ENCODE measurements at regions not wholly inside any gene's neighbourhood (a gene's known extent, or its start where the extent isn't known, plus 50 kb on each side); places are given as distances from the start of the nearest gene placed in this dataset.
A peak's percentile ranks its signal among the peaks of the same experiment; 100 is the strongest.
"Not testable (repeated sequence)": the region's sequence is repeated elsewhere in the genome, so short reads cannot be mapped to it uniquely, and the experiment has no call there.

DNA sequence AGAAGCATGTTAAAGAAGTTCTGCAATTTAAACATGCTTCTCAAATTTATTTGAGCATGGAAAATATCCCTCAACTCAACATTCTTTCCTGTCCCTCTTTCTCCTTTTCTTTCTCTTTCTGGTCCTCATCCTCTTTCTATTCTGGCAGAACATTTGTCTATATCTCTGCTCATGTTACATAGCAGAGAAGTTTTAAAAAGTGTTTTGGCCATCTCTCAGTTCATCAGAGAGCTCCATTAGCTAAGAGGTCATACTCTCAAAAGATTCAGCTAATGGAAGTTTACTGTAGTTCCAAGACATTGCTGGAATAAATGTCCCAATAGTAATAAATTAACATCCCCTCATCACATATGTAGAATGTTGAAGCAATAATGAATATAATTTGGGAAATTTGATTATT lies 53.5 kb downstream of the XCL2 start:
- no peak for DNase-seq (ENCODE audit: low spot score)

DNA sequence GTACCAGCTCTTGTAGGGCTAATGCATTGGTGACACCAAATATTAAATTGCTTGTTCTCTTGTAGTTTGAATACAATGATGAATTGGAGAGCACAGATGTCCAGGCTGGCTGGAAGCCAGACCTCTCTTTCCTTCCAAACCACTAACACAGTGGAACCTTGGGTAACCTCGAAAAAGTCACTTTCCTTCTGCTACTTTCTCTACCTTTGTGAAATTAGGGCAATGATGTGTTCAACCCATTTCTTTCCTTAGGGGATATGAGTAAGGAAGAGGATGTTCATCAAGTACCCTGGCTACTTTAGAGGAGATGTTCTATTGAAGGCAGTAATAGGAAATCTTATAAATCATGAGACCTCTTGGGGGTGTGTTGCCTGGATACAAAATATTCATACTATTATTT lies 55.7 kb downstream of the XCL2 start:
- DNase-seq (ENCODE audit: low spot score), result peak; percentile 41

DNA sequence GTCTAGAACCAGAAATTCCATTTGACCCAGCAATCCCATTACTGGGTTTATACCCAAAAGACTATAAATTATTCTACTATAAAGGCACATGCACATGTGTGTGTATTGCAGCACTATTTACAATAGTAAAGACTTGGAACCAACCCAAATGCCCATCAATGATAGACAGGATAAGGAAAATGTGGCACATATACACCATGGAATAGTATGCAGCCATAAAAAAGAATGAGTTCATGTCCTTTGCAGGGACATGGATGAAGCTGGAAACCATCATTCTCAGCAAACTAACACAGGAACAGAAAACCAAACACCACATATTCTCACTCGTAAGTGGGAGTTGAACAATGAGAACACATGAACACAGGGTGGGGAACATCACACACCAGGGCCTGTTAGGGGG lies 57.0 kb downstream of the XCL2 start:
- DNase-seq (ENCODE audit: low spot score), result not testable (repeated sequence)

DNA sequence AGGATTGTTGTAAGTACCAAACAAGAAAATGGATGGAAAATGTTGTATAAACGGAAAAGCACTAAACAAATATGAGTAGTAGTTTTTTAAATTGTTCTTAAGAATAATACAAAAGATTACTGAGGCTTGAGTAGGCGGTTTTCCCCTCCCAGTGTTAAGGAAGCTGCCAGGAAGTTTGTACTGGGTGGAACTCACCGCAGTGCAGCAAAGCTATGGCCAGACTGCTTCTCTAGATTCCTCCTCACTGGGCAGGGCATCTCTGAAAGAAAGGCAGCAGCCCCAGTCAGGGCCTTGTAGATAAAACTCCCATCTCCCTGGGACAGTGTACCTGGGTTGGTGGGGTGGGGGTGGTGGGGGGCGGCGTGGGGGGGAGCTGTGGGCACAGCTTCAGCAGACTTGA lies 58.7 kb downstream of the XCL2 start:
- DNase-seq (ENCODE audit: low spot score), result peak; percentile 52

DNA sequence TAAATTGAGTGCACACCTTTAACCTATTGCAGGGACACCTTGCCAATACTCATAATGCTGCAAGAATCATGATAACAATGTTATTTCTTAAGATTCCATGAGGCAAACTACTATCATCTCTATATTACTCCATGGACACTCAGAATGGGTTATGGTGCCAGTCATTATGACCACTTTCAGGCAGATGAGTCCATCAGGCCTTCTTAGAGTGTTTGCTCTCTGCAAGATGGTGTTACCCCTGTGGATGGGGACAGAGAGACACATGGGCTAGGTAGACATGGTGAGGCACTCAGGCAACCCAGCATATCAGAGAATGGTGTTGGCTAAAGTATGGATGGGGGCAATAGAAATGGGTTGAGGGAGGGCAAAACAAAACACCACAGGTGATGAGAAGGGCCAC lies 59.7 kb downstream of the XCL2 start:
- no peak for DNase-seq (ENCODE audit: low spot score)

DNA sequence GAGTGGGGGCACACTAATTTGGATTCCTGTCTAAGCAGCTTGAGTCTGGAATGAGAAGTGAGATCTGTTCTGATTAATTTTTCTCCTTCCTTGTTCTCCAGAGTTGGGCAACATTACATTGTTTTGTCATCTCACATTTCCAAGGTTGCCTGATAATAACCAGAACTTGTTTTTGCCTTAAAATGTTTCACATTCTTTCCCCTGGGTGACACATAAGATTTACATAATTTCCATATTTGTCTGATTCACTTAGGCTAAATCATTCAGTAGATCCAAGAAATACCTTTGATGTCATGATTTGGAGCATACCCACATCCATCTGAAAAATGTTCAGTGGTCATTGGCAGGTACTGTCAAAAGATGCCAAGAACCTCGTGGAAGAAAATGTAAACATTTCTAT lies 60.3 kb downstream of the XCL2 start:
- DNase-seq (ENCODE audit: low spot score), result peak; percentile 30

DNA sequence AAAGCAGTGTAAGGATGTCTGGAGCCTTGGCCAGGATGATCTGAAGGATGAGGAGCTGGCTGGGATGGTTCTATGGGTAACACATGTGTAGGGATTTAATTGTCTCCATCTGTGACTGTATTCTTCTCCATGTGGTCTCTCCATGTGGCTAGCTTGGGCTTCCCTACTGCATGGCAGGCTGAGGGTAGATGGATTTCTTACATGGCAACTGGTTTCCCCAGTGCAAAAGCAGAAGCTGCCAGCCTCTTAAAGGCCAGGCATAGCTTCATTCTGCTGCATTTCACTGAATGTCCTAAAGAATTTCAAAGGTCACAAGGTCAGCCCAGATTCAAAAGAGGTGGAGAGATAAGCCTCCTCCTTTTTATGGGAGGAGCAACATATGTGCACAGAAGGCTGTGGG lies 61.7 kb downstream of the XCL2 start:
- no peak for DNase-seq (ENCODE audit: low spot score)

DNA sequence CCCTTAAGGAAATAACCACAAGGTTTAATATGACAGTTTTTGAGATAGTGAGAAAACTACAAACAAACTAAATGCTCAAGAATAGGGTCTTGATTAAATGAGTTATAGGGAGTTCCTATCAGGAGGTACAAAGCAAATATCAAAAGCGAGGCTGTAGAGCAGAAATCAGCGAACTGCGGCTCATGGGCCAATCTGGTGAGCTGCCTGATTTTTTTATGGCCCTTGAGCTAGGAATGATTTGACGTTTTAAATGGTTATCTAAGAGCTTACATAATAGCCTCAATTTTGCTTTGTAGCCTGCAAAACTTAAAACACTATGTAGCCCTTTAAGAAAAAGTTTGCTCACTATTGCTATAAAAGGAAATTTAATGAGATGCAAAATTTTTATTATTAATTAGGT lies 62.2 kb downstream of the XCL2 start:
- no peak for DNase-seq (ENCODE audit: low spot score)

DNA sequence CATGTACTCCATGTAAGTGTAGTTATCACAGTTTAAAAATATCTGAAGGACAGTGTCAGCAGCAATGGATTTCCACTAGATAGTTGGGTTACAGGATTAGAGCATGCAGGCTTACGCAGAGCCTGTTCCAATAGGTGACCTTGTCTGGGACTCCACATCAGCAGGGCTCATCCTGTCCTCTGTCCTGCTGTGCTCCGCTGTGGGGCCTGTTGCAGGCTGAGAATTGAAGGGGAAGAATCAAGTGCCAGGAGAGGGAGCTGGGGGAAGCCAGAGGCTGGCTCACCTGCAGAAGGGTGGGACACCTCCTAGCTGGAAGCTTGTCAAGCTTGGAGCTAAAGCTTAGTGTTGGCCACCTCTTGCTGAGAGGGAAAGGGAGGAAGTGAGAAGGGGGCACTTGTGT lies 62.8 kb downstream of the XCL2 start:
- DNase-seq (ENCODE audit: low spot score), result no peak

DNA sequence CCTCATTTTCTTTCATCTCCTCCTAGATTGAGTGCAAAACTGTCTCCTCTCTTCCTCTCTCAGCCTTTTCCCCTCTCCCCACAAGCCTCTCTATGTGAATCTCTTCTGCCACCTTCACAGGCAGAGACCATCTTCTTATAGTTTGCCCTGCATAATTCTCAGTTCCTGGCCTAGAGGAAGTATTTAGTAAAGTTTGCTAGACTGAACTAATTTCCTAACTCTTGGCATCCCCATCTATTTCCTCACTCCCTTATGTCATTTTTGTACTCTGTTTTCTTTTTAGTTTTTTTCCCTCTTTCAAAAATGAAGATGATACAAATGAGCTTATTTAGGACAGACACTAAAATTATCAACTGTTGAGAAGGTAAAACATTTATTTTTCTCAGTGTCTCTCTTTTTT lies 66.0 kb downstream of the XCL2 start:
- no peak for DNase-seq (ENCODE audit: low spot score)

DNA sequence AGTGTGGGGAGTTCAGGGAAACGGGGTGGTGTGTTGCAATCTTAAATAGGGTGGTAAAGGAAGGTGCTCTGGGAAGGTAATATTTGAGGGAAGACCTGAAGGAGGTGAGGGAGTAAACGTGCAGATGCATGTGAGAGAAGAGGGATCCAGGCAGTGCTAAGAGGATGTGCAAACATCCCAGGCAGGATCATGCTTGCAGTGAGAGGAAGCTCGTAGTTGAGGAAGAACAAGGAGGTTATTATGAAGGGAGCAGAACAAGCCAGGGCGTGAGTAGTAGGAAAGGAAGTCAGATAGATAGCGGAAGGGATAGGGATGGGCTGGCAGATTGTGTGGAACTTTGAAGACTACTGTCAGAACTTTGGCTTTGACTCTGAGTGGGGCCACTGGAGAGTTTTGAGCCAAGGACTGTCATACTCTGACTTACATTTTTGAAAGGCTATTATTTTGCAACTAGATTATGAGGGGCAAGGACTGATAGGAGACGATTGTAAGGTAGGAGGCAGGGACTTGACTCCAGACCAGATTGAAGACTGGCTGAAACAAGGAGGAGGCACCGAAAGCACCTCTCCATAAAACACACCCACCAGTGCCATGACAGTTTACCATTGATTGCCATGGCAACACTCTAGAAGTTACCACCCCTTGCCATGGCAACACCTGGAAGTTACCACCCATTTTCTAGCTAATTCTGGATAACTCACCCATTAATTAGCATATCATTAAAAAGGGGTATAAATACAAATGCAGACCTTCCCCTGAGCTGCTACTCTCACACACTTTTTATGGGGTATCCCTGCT lies 67.0 kb downstream of the XCL2 start:
- no peak for DNase-seq (ENCODE audit: low spot score)

DNA sequence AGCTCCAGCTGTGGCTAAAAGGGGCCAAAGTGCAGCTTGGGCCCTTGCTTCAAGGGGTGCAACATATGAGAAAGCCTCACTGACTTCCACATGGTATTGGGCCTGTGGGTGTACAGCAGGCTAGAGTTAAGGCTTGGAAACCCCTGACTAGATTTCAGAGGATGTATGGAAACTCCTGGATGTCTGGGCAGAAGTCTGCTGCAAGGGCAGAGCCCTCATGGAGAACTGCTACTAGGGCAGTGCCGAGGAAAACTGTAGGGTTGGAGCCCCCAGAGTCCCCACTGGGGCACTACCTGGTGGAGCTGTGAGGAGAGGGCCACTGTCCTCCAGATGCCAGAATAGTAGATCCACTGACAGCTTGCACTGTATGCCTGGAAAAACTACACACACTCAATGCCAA lies 69.5 kb downstream of the XCL2 start:
- no peak for DNase-seq (ENCODE audit: low spot score)

DNA sequence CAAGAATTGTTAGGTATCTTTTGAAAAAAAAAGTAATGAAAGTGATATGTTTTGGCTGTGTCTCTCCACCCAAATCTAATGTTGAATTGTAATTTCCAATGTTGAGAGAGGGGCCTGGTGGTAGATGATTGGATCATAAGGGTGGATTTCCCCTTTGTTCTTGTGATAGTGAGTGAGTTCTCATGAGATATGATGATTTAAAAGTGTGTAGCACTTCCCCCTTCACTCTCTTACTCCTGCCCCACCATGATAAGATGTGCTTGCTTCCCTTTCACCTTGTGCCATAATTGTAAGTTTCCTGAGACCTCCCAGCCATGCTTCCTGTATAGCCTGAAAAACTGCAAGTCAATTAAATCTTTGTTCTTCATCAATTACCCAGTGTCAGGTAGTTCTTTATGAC lies 70.7 kb downstream of the XCL2 start:
- no peak for DNase-seq (ENCODE audit: low spot score)

DNA sequence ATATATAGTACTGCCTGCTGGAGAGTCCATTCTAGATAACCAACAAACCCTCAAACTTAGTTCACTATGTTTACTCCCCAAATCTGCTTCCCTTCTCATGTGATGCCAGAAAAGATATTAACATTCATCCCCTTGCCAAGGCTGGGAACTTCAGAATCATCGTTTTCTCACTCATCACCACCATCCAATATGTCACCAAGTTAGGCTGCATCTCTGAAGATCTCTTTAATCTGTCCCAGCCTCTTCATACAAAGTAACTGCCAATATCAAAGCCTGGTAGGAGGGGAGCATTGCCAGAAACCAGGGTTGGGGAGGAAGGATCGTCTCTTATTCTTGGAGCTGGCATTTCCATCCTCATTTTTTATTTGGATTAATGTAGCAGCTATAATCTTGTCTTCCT lies 71.6 kb downstream of the XCL2 start:
- DNase-seq (ENCODE audit: low spot score), result no peak

DNA sequence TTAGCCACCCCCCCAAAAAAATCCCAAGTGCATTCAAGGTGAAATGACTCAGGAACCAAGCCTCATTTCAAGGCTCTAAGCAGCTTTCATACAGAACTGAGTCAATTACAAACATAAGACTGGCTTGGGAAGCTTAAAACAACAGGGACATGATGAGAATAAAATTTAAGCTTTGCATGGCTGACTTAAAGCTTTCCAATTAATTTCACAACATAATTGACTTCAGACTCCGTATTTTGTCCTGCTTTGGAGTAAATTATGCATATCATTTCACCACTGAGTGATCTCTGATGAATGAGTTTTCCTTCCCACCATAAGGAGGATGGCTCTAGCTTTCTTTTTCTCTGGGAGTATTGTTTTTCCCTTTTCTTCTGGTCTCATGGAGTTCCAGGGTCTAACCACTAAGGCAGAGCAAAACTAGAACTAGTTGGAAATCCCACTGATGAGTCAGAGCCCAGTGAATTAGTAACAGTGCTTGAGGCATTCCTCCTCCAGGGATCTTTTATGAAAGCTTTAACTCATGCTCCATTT lies 72.8 kb downstream of the XCL2 start:
- peak; percentile 97 for DNase-seq (ENCODE audit: low spot score)

DNA sequence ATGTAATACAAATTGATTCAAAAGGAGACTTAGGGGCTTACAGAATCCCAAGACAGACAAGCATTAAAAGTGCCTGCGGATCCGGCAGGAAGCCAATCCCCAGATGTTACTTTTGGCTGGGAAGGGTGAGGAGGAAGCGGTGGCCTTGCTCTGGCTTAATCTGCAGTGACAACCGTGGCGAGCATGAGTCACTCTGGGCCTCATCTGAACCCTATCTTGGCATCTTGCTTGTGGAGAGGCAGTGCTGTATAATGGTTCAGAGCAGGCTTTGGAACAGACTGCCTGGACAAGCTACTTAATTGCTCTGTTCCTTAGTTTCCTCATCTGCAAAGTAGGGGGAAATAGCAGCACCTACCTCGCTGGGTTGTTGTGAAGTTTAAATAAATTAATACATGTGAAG lies 74.1 kb downstream of the XCL2 start:
- peak; percentile 94 for DNase-seq (ENCODE audit: low spot score)

DNA sequence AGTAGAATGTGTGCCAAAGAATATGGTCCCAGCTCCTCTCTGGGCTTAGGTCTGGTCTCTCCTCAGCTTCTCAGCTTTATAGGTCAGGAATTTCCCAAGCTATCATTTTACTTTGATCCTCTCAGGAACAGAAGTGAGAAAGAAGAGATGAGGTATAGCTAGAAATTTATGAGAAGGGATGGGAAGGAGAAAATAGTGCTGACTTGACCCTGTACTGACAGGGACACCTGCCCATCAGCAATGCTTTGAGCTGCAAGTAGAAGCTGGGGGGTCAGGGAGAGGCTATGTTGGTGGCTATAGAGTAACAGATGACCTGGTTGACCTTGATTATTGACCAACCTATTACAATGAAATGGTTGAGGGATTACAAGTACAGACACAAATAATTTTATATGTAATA lies 75.0 kb downstream of the XCL2 start:
- DNase-seq (ENCODE audit: low spot score), result no peak

DNA sequence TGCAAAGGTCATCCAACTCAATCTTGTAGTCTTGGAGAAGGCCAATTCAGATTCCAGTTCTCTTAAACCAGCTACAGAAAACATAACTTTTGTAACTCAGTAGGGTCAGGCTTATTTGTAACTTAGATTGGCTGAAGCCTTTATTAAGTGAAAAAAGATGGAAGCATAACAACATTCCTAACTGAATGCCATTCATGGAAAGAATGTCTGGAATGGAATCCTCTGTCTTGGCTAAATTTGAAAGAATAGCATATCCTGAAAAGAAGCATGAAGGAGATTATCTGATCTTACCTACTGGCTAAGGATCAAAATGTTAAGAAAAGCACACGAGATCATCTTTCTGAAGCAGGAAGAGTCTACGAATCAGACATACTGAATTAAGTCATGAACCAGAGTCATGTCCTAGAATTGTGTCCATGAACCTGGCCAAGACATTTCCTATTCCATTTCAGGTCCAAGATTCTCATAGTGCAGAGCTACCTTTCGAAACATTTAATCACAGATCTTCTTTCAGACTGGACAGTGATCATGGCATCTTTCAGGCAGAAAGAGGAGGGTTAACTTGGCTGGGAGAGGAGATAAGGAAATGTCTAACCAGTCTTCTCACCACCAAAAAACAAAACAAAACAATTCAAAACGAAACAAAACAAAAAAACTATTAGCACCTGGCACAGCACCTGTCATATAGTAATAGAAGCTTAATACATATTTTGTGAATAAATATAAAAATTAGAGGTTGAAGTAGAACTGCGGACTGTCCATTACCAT lies 75.6 kb downstream of the XCL2 start:
- DNase-seq (ENCODE audit: low spot score), result peak; percentile 55

DNA sequence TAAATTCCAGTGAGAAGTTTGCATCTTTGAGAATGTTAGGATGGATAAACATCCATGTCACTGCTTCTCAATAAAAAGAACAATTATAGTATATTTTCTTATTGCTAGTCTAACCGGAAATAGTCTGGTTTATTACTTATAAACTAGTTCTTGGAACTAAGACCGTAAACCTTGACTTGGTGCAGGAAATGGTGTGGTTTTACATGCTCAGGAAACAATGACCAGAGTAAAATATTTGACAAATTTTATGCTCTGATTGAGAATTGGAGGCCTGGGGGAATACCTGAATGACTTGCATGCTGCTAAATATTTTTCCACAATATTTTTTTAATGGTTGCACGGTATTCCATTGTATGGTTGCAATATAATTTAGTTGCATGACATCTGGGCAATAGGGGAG lies 76.3 kb downstream of the XCL2 start:
- no peak for DNase-seq (ENCODE audit: low spot score)

DNA sequence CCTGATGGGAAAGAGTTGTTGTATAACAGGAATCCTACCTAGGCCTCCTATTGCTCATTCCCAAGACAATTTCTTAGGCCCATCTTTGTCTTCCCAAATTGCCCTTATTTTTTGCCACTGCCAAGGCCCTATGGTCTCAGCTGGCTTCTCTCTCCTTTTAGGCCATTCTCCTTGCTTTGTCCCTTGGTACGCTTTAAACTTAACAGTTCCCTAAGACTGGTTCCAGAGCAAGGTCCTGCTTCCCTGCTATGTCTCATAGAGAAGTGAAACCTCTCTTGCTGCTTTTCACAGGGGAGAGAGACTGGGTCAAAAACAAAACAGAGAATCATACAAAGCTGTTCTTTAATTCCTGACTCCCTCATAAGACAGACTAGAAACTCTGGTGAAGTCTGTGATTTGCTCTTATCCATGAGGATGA lies 77.1 kb downstream of the XCL2 start:
- no peak for DNase-seq (ENCODE audit: low spot score)

DNA sequence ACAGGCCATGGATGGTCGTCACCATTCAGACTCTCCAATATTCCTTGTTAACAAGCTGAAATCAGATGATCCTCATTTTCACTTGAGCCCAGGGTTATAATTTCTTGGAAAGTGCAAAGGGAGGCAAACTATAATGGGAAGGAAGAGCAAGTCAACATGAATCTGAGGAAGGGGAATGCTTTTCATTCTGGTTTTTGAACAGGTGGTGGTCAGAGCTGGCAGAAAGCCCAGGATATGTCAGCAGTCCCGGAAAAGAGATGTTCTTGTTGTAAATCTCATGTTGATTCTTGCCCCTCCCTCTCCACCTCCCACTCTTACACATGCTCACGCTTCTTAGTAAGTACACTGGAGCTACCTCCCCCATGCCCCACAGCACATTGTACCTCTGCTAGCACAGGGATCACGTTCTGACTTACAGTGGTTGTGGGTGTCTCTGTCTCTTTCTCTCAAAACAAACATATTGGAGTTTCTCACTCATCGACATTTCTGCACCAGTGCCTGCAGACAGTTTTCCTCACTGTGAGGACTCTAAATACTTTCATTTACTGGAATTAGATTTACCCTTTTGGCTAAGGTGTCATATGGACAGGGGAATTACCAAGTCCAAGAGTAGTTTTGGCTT lies 77.6 kb downstream of the XCL2 start:
- peak; percentile 73 for DNase-seq (ENCODE audit: low spot score)

DNA sequence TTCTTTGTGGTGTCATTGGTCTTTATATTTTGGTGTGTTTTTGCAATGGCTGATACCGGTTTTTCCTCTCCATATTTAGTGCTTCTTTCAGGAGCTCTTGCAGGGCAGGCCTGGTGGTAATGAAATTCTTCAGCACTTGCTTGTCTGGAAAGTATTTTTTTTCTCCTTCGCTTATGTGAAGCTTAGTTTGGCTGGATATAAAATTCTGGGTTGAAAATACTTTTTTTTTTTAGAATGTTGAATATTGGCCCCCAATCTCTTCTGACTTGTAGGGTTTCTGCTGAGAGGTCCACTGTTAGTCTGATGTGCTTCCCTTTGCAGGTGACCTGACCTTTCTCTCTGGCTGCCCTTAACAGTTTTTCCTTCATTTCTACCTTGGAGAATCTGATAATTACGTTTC lies 82.7 kb downstream of the XCL2 start:
- not testable (repeated sequence) for DNase-seq (ENCODE audit: low spot score)

DNA sequence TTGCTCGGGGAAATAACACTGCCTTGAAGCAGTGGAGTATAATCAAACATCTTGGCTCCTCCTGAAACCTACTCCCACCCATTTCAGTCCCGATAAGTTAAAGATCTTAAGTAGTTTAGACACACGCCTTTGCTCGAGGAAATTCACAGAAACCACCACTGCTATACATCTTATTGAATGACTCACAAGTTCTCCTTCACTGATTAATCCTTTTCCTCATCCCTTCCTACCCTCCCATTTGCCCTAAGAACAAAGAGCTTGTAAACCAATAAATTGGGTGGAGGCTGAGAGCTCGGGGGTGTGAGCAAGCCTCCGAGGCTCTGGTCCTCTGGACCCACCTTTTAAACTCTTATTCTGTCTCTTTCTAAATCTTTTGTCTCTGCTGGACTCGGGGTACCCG lies 86.5 kb downstream of the XCL2 start:
- peak; percentile 52 for DNase-seq (ENCODE audit: low spot score)

Measured in A172 (cell line).